CD4-positive, alpha-beta T cell treated with Interleukin-4 for 4 hours (primary cell): ENCODE measurements at regions not wholly inside any gene's neighbourhood (a gene's known extent, or its start where the extent isn't known, plus 50 kb on each side); places are given as distances from the start of the nearest gene placed in this dataset.

Experiments
- DNase-seq: peaks from one replicate; pipeline ENCODE4 v3.0.0-alpha.2; 2020

- DNase-seq, result no peak
These were observed 220.7 kb downstream of the CMPK2 start for GRCh38 chr2:6645004-6645403.

- DNase-seq, result no peak
These were observed 220.0 kb downstream of the CMPK2 start for GRCh38 chr2:6645672-6646071.

- no peak for DNase-seq
These were observed 218.7 kb downstream of the CMPK2 start for GRCh38 chr2:6647046-6647445.

GRCh38 chr2:6648596-6649247, 217.0 kb downstream of the CMPK2 start:
- no peak for DNase-seq

GRCh38 chr2:6650311-6650710, 215.4 kb downstream of the CMPK2 start:
- DNase-seq, result no peak

GRCh38 chr2:6652251-6652650, 213.5 kb downstream of the CMPK2 start:
- no peak for DNase-seq

- no peak for DNase-seq
These were observed 212.4 kb downstream of the CMPK2 start for GRCh38 chr2:6653281-6653750.

GRCh38 chr2:6654279-6654678, 211.4 kb downstream of the CMPK2 start:
- DNase-seq, result no peak

- DNase-seq, result no peak
These were observed 209.1 kb downstream of the CMPK2 start for GRCh38 chr2:6656633-6657032.

GRCh38 chr2:6657136-6657535, 208.6 kb downstream of the CMPK2 start:
- no peak for DNase-seq

GRCh38 chr2:6657855-6658254, 207.9 kb downstream of the CMPK2 start:
- no peak for DNase-seq

- no peak for DNase-seq
These were observed 201.2 kb downstream of the CMPK2 start for GRCh38 chr2:6664332-6665061.

- no peak for DNase-seq
These were observed 200.3 kb downstream of the CMPK2 start for GRCh38 chr2:6665093-6666045.

GRCh38 chr2:6667326-6667725, 198.4 kb downstream of the CMPK2 start:
- no peak for DNase-seq

- no peak for DNase-seq
These were observed 193.8 kb downstream of the CMPK2 start for GRCh38 chr2:6671913-6672312.

- no peak for DNase-seq
These were observed 191.3 kb downstream of the CMPK2 start for GRCh38 chr2:6674381-6674780.

GRCh38 chr2:6675791-6676190, 189.9 kb downstream of the CMPK2 start:
- no peak for DNase-seq

- no peak for DNase-seq
These were observed 189.5 kb downstream of the CMPK2 start for GRCh38 chr2:6676241-6676640.

GRCh38 chr2:6676776-6677175, 188.9 kb downstream of the CMPK2 start:
- no peak for DNase-seq

- DNase-seq, result no peak
These were observed 186.2 kb downstream of the CMPK2 start for GRCh38 chr2:6679471-6679870.

GRCh38 chr2:6683516-6683915, 182.2 kb downstream of the CMPK2 start:
- no peak for DNase-seq

- no peak for DNase-seq
These were observed 180.3 kb downstream of the CMPK2 start for GRCh38 chr2:6685447-6685846.

GRCh38 chr2:6692056-6692455, 173.7 kb downstream of the CMPK2 start:
- no peak for DNase-seq
